H1 (cell line): ENCODE measurements at regions not wholly inside any gene's neighbourhood (a gene's known extent, or its start where the extent isn't known, plus 50 kb on each side); places are given as distances from the start of the nearest gene placed in this dataset.

Source experiments
- CTCF ChIA-PET: fragments of 300-600 bp; sonication (Branson Sonifier 250); formaldehyde crosslinking; loops from one replicate; lab custom pipeline; 2021; ENCODE audit not compliant: partially characterized antibody; lab: Charles Lee
- POLR2A ChIA-PET: fragments of 300-600 bp; sonication (Branson Sonifier 250); formaldehyde crosslinking; loops from one replicate; lab custom pipeline; 2021; ENCODE audit warnings: inconsistent platforms; ENCODE audit not compliant: partially characterized antibody; lab: Charles Lee
- DNase-seq, 2 experiments: peaks; one replicate each; pipeline versions ENCODE4 v3.0.0 to v3.0.0-alpha.2; 2010 to 2022; ENCODE audit warnings: low spot score in 2 of 2, low read depth in 1 of 2, mixed read lengths in 1 of 2
- FAIRE-seq: peaks from 2 replicates; lab custom pipeline; 2011; peaks lifted over from hg19 to GRCh38; lab: Jason Lieb, UNC
- H2AFZ ChIP-seq: 2 replicates; pipeline ENCODE4 v1.8.1; 2012; ENCODE audit warnings: low read length, inconsistent platforms
- H2AK5ac ChIP-seq: 2 replicates; pipeline ENCODE4 v1.6.1; 2013; ENCODE audit warnings: low read depth, low read length
- H2BK120ac ChIP-seq: replicated peaks from 2 replicates; pipeline ENCODE3; 2013; ENCODE audit warnings: low read depth, low read length, inconsistent platforms
- H2BK12ac ChIP-seq: 2 replicates; pipeline ENCODE4 v1.6.1; 2013; ENCODE audit warnings: low read depth, low read length
- H2BK15ac ChIP-seq: 2 replicates; pipeline ENCODE4 v1.6.1; 2013; ENCODE audit warnings: low read length
- H2BK20ac ChIP-seq: 2 replicates; pipeline ENCODE4 v1.6.1; 2013; ENCODE audit warnings: low read length
- H2BK5ac ChIP-seq: 2 replicates; pipeline ENCODE4 v1.6.1; 2013; ENCODE audit warnings: low read depth, low read length
- H3K14ac ChIP-seq: 2 replicates; pipeline ENCODE4 v1.6.1; 2013; ENCODE audit warnings: inconsistent platforms; ENCODE audit not compliant: insufficient read length
- H3K18ac ChIP-seq: 2 replicates; pipeline ENCODE4 v1.6.1; 2013; ENCODE audit warnings: low read length; ENCODE audit errors: extremely low read depth
- H3K23ac ChIP-seq: 2 replicates; pipeline ENCODE4 v1.6.1; 2013; ENCODE audit warnings: inconsistent platforms; ENCODE audit not compliant: insufficient read length
- H3K23me2 ChIP-seq: 2 replicates; pipeline ENCODE4 v1.6.1; 2013; ENCODE audit warnings: low read depth, low read length
- H3K27ac ChIP-seq: 2 replicates; pipeline ENCODE4 v1.6.1; 2011; ENCODE audit warnings: low read depth, low read length, inconsistent platforms
- H3K27me3 ChIP-seq, 4 experiments: replicated peaks in 1 of 4; 1 replicate in 1 of 4; 2 replicates in 3 of 4; pipeline versions ENCODE4 v1.6.1 to v1.8.1; 2011 to 2013; ENCODE audit warnings: low read length in 3 of 4, mild to moderate bottlenecking in 3 of 4, inconsistent platforms in 2 of 4, mixed read lengths in 2 of 4, moderate library complexity in 1 of 4; ENCODE audit not compliant: control insufficient read depth in 3 of 4, insufficient read depth in 3 of 4; ENCODE audit errors: extremely low read depth in 1 of 4
- H3K36me3 ChIP-seq, 4 experiments: 2 replicates each; pipeline versions ENCODE4 v1.6.1 to v1.8.1; 2011 to 2013; ENCODE audit warnings: mild to moderate bottlenecking in 4 of 4, low read length in 3 of 4, moderate library complexity in 2 of 4, control low read depth in 1 of 4, inconsistent platforms in 1 of 4; ENCODE audit not compliant: insufficient read depth in 4 of 4, control insufficient read depth in 2 of 4
- H3K4ac ChIP-seq: replicated peaks from 2 replicates; pipeline ENCODE3; 2013; ENCODE audit warnings: low read length, low read depth, mixed read lengths, inconsistent platforms; ENCODE audit not compliant: insufficient read length
- H3K4me1 ChIP-seq, 4 experiments: replicated peaks in 1 of 4; 1 replicate in 1 of 4; 2 replicates in 3 of 4; pipeline versions ENCODE4 v1.6.1 to v1.8.1; 2011 to 2013; ENCODE audit warnings: low read length in 3 of 4, inconsistent platforms in 2 of 4, mixed read lengths in 1 of 4; ENCODE audit not compliant: insufficient read depth in 4 of 4, control insufficient read depth in 3 of 4
- H3K4me2 ChIP-seq, 2 experiments: 2 replicates each; pipeline versions ENCODE4 v1.6.1 to v1.8.1; 2011 to 2013; ENCODE audit warnings: low read depth in 2 of 2, low read length in 2 of 2, control low read depth in 1 of 2, inconsistent platforms in 1 of 2, mild to moderate bottlenecking in 1 of 2; ENCODE audit not compliant: insufficient read depth in 1 of 2
- H3K4me3 ChIP-seq, 4 experiments: fragments of 200-600, 300-600 bp in 1 of 4; sonication (generic), shearing (Covaris generic), sonication (Bioruptor Twin) in 1 of 4; 2 replicates each; pipeline versions ENCODE4 v1.5.1 to v1.8.1; 2011 to 2016; ENCODE audit warnings: low read length in 4 of 4, low read depth in 3 of 4, control low read depth in 2 of 4, inconsistent platforms in 2 of 4, mild to moderate bottlenecking in 2 of 4, mixed read lengths in 1 of 4, moderate library complexity in 1 of 4; ENCODE audit not compliant: insufficient read depth in 2 of 4; ENCODE audit errors: extremely low read depth in 1 of 4
- H3K56ac ChIP-seq: replicated peaks from 2 replicates; pipeline ENCODE3; 2013; ENCODE audit warnings: low read depth, mild to moderate bottlenecking, mixed read lengths, low read length, inconsistent platforms; ENCODE audit not compliant: insufficient read length
- H3K79me1 ChIP-seq: 2 replicates; pipeline ENCODE4 v1.6.1; 2013; ENCODE audit warnings: low read depth, low read length, control low read depth
- H3K79me2 ChIP-seq, 2 experiments: 2 replicates each; pipeline versions ENCODE4 v1.6.1 to v1.8.1; 2012 to 2013; ENCODE audit warnings: low read length in 2 of 2, mild to moderate bottlenecking in 2 of 2, inconsistent platforms in 1 of 2; ENCODE audit not compliant: insufficient read depth in 2 of 2, control insufficient read depth in 1 of 2
- H3K9ac ChIP-seq, 4 experiments: replicated peaks in 1 of 4; 1 replicate in 1 of 4; 2 replicates in 3 of 4; pipeline versions ENCODE4 v1.6.1 to v1.8.1; 2011 to 2013; ENCODE audit warnings: low read depth in 3 of 4, low read length in 3 of 4, control low read depth in 2 of 4, mild to moderate bottlenecking in 2 of 4, moderate library complexity in 2 of 4, inconsistent platforms in 1 of 4; ENCODE audit errors: extremely low read depth in 1 of 4
- H3K9me3 ChIP-seq, 2 experiments: 2 replicates each; pipeline versions ENCODE4 v1.6.1 to v1.8.1; 2012 to 2013; ENCODE audit warnings: mild to moderate bottlenecking in 2 of 2, moderate library complexity in 2 of 2, control low read depth in 1 of 2, inconsistent platforms in 1 of 2, low read depth in 1 of 2, low read length in 1 of 2, mixed read lengths in 1 of 2; ENCODE audit not compliant: insufficient read depth in 2 of 2
- H4K20me1 ChIP-seq, 2 experiments: replicated peaks in 1 of 2; 2 replicates each; pipeline versions ENCODE3 to v1.8.1; 2011 to 2013; ENCODE audit warnings: inconsistent platforms in 2 of 2, low read length in 2 of 2, mild to moderate bottlenecking in 1 of 2; ENCODE audit not compliant: insufficient read depth in 2 of 2, control insufficient read depth in 1 of 2
- H4K5ac ChIP-seq: 2 replicates; pipeline ENCODE4 v1.6.1; 2013; ENCODE audit warnings: low read length, low read depth, mixed read lengths, inconsistent platforms; ENCODE audit not compliant: insufficient read length
- H4K8ac ChIP-seq: 2 replicates; pipeline ENCODE4 v1.8.0; 2013; ENCODE audit warnings: mild to moderate bottlenecking, moderate library complexity, low read length, inconsistent platforms; ENCODE audit not compliant: insufficient read depth; ENCODE audit errors: extremely low read depth
- H4K91ac ChIP-seq: replicated peaks from 2 replicates; pipeline ENCODE3; 2013; ENCODE audit warnings: low read length, mixed read lengths, inconsistent platforms; ENCODE audit not compliant: insufficient read length
- BRCA1 ChIP-seq: IDR thresholded peaks from 2 replicates; pipeline ENCODE4 v1.6.1; 2012; ENCODE audit warnings: low read depth, low read length, improper control_type of control experiment
- EP300 ChIP-seq, 2 experiments: IDR thresholded peaks; 1 replicate in 1 of 2; 2 replicates in 1 of 2; pipeline ENCODE4 v1.6.1; 2011 to 2012; ENCODE audit warnings: low read depth in 2 of 2, low read length in 2 of 2, mild to moderate bottlenecking in 2 of 2, borderline replicate concordance in 1 of 2, inconsistent platforms in 1 of 2, moderate library complexity in 1 of 2
- FOSL1 ChIP-seq: IDR thresholded peaks from 2 replicates; pipeline ENCODE4 v1.6.1; 2011; ENCODE audit warnings: mild to moderate bottlenecking, low read depth, low read length, moderate library complexity; ENCODE audit not compliant: insufficient read depth
- SIN3A ChIP-seq, 2 experiments: IDR thresholded peaks in 1 of 2; conservative IDR thresholded peaks in 1 of 2; 2 replicates each; pipeline ENCODE4 v1.6.1; 2011 to 2012; ENCODE audit warnings: low read length in 2 of 2, improper control_type of control experiment in 1 of 2, low read depth in 1 of 2, mild to moderate bottlenecking in 1 of 2
- YY1 ChIP-seq: IDR thresholded peaks from 2 replicates; pipeline ENCODE4 v1.6.1; 2011; ENCODE audit warnings: low read depth, mild to moderate bottlenecking, low read length
- whole genome bisulfite sequencing, 2 experiments: shearing (Covaris generic) in 1 of 2; methylation state at CpG; one replicate each; pipeline versions ENCODE4 v1.1.6 to v1.1.7; 2013 to 2015; ENCODE audit warnings: low lambda C conversion rate in 2 of 2, mixed read lengths in 2 of 2, inconsistent platforms in 1 of 2, low coverage in 1 of 2, missing lambda C conversion rate in 1 of 2; ENCODE audit not compliant: insufficient replicate concordance in 2 of 2, insufficient coverage in 1 of 2, insufficient read length in 1 of 2; ENCODE audit errors: extremely low coverage in 1 of 2, missing lambda C conversion rate in 1 of 2; 5-methylcytosine and 5-hydroxymethylcytosine counted together

DNA sequence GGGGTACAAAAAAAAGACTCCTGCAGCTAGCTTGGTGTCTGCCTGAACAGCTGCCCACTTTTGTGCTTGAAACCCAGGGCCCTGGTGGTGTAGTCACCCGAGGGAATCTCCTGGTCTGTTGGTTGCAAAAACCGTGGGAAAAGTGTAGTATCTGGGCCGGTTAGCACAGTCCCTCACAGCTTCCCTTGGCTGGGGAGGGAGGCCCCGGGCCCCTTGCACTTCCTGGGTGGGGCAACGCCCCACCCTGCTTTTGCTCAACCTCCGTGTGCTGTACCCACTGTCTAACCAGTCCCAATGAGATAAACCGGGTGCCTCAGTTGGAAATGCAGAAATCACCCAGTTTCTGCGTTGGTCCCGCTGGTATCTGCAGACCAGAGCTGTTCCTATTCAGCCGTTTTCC is 211.7 kb upstream of the ZPLD1 start:
- H3K4me1 ChIP-seq, result no peaks in the 10 kb centered on the region
- H4K8ac ChIP-seq, result no peak overlapping the region
- no peak overlapping the region for H2BK20ac ChIP-seq
- no peaks in the 10 kb centered on the region for H3K79me2 ChIP-seq
- H3K4me2 ChIP-seq, result no peak overlapping the region
- DNase-seq (no peak), FAIRE-seq (no peak)
- no peaks in the 10 kb centered on the region for H3K23me2 ChIP-seq
- no peak overlapping the region for H3K9ac ChIP-seq
- no peak overlapping the region for H4K91ac ChIP-seq
- no peaks in the 10 kb centered on the region for H3K36me3 ChIP-seq
- H2BK5ac ChIP-seq, result no peak overlapping the region
- H3K23ac ChIP-seq, result no peak overlapping the region
- no peak overlapping the region for H3K27ac ChIP-seq
- H2BK15ac ChIP-seq, result no peak overlapping the region
- H4K20me1 ChIP-seq, result no peaks in the 10 kb centered on the region
- H3K56ac ChIP-seq, result no peak overlapping the region
- H3K4ac ChIP-seq, result no peak overlapping the region
- WGBS, 2 experiments, result 90% methylated on average over 10 of the region's 10 CpGs; no CpG with 5 or more reads in 1 of the 2 experiments
- H4K5ac ChIP-seq, result no peak overlapping the region
- no peak overlapping the region for H2BK120ac ChIP-seq
- POLR2A ChIA-PET, result interaction anchor here (0.6 kb wide), 1 partner anchor 849 kb away, joined by 3 read pairs; no protein-coding TSS in a partner anchor
- no peak overlapping the region for H3K14ac ChIP-seq
- no peak overlapping the region for H3K4me3 ChIP-seq
- CTCF ChIA-PET, result interaction anchor here (0.5 to 10.4 kb wide), 7 partner anchors 11 to 420 kb away, joined by 3 to 174 read pairs (median 3); no protein-coding TSS in a partner anchor
- H2AFZ ChIP-seq, result no peak overlapping the region
- H2AK5ac ChIP-seq, result no peak overlapping the region
- no peak overlapping the region for H2BK12ac ChIP-seq
- no peak overlapping the region for H3K18ac ChIP-seq
- no peaks in the 10 kb centered on the region for H3K9me3 ChIP-seq
- H3K27me3 ChIP-seq, result no peaks in the 10 kb centered on the region
- H3K79me1 ChIP-seq, result no peaks in the 10 kb centered on the region
- no peak for TF ChIP-seq FOSL1
- no peak for TF ChIP-seq EP300 (IDR thresholded peaks at IDR 0.05; ENCODE audit: borderline replicate concordance in 1 of 2, low read depth in 2 of 2, low read length in 2 of 2)
- no peak for TF ChIP-seq BRCA1
- no peak for TF ChIP-seq YY1
- no peak for TF ChIP-seq SIN3A (conservative IDR thresholded peaks at IDR 0.05 in 1 of 2, IDR thresholded peaks at IDR 0.05 in 1 of 2; ENCODE audit: low read depth in 1 of 2, low read length in 2 of 2)
